Erythroblast (primary cell): ENCODE measurements at regions not wholly inside any gene's neighbourhood (a gene's known extent, or its start where the extent isn't known, plus 50 kb on each side); places are given as distances from the start of the nearest gene placed in this dataset.

Experiments
- GATA1 ChIP-seq: IDR thresholded peaks from 2 replicates; pipeline ENCODE4 v1.6.1; 2011; ENCODE audit warnings: low read depth, mild to moderate bottlenecking, control low read depth, low read length, moderate library complexity
- POLR2A ChIP-seq: IDR thresholded peaks from 2 replicates; pipeline ENCODE4 v1.6.1; 2011; ENCODE audit warnings: mild to moderate bottlenecking, low read length

- TF ChIP-seq POLR2A (no peak), GATA1 (no peak)
Observed at GRCh38 chr10:121121462-121121861, 270.3 kb downstream of the WDR11 start.
